SK-N-SH (cell line): ENCODE measurements at regions not wholly inside any gene's neighbourhood (a gene's known extent, or its start where the extent isn't known, plus 50 kb on each side); places are given as distances from the start of the nearest gene placed in this dataset.

Experiments used
- CTCF ChIA-PET: fragments of 300-600, 350-600 bp; formaldehyde crosslinking; extraction: SDS; loops from one replicate; lab custom pipeline; 2021; lab: Yijun Ruan, JAX
- POLR2A ChIA-PET: fragments of 350-600 bp; sonication (Branson Sonifier 250); formaldehyde crosslinking; extraction: SDS; loops from one replicate; lab custom pipeline; 2020; ENCODE audit warnings: antibody characterized with exemption, inconsistent platforms; lab: Yijun Ruan, JAX
- DNase-seq: peaks from one replicate; pipeline ENCODE4 v3.0.0; 2012
- H2AFZ ChIP-seq: fragments of 200-600 bp; sonication (generic); 2 replicates; pipeline ENCODE4 v1.8.1; 2016; ENCODE audit warnings: antibody characterized with exemption, mild to moderate bottlenecking, low read depth
- H3F3A ChIP-seq: fragments of 200-600 bp; sonication (generic); replicated peaks from 2 replicates; pipeline ENCODE3; 2016; ENCODE audit warnings: antibody characterized with exemption, mild to moderate bottlenecking; ENCODE audit not compliant: insufficient read depth
- H3K27ac ChIP-seq, 2 experiments: fragments of 200-500 bp in 1 of 2; fragments of 200-600 bp in 1 of 2; sonication (Bioruptor generic) in 1 of 2; sonication (generic), shearing (Covaris generic) in 1 of 2; 2 replicates each; pipeline versions ENCODE4 v1.5.1 to v1.6.1; 2014 to 2016; ENCODE audit warnings: low read depth in 2 of 2, inconsistent platforms in 1 of 2, low read length in 1 of 2, mild to moderate bottlenecking in 1 of 2, mixed read lengths in 1 of 2
- H3K27me3 ChIP-seq: fragments of 200-600 bp; sonication (generic), shearing (Covaris generic); 2 replicates; pipeline ENCODE4 v1.6.1; 2016; ENCODE audit warnings: mixed run types; ENCODE audit not compliant: insufficient read depth
- H3K36me3 ChIP-seq, 2 experiments: fragments of 200-500 bp in 1 of 2; fragments of 200-600 bp in 1 of 2; sonication (Bioruptor generic) in 1 of 2; sonication (generic) in 1 of 2; replicated peaks in 1 of 2; 2 replicates each; pipeline versions ENCODE3 to v1.5.1; 2014 to 2016; ENCODE audit warnings: low read length in 1 of 2, mild to moderate bottlenecking in 1 of 2; ENCODE audit not compliant: insufficient read depth in 2 of 2, control insufficient read depth in 1 of 2
- H3K4me1 ChIP-seq, 2 experiments: fragments of 200-500 bp in 1 of 2; fragments of 200-600 bp in 1 of 2; sonication (Bioruptor generic) in 1 of 2; sonication (generic), shearing (Covaris generic) in 1 of 2; 2 replicates each; pipeline versions ENCODE4 v1.5.1 to v1.6.1; 2014 to 2016; ENCODE audit warnings: low read depth in 1 of 2, low read length in 1 of 2, mixed run types in 1 of 2; ENCODE audit not compliant: insufficient read depth in 2 of 2, control insufficient read depth in 1 of 2
- H3K4me2 ChIP-seq: fragments of 200-600 bp; sonication (generic), shearing (Covaris generic); 2 replicates; pipeline ENCODE4 v1.6.1; 2017; ENCODE audit warnings: mixed run types
- H3K4me3 ChIP-seq, 2 experiments: fragments of 200-500 bp in 1 of 2; fragments of 200-600 bp in 1 of 2; sonication (Bioruptor generic) in 1 of 2; sonication (generic), shearing (Covaris generic) in 1 of 2; 2 replicates each; pipeline versions ENCODE4 v1.5.1 to v1.8.1; 2014 to 2016; ENCODE audit warnings: low read depth in 2 of 2, inconsistent platforms in 1 of 2, low read length in 1 of 2, mild to moderate bottlenecking in 1 of 2, mixed read lengths in 1 of 2, moderate library complexity in 1 of 2
- H3K79me2 ChIP-seq: fragments of 200-600 bp; sonication (generic); 2 replicates; pipeline ENCODE4 v1.8.1; 2017; ENCODE audit warnings: mild to moderate bottlenecking; ENCODE audit not compliant: insufficient read depth
- H3K9ac ChIP-seq: fragments of 200-600 bp; sonication (generic); 2 replicates; pipeline ENCODE4 v1.6.1; 2017; ENCODE audit warnings: mixed run types
- H3K9me2 ChIP-seq: fragments of 200-600 bp; sonication (generic); 2 replicates; pipeline ENCODE4 v1.6.1; 2017; ENCODE audit warnings: mixed run types
- H3K9me3 ChIP-seq: fragments of 200-600 bp; sonication (generic); 2 replicates; pipeline ENCODE4 v1.6.1; 2017; ENCODE audit warnings: mixed run types, mild to moderate bottlenecking, moderate library complexity
- H4K20me1 ChIP-seq: fragments of 200-600 bp; sonication (generic); 2 replicates; pipeline ENCODE4 v1.6.1; 2017; ENCODE audit warnings: mild to moderate bottlenecking, mixed run types; ENCODE audit not compliant: insufficient read depth
- CHD2 ChIP-seq: fragments of 150-350 bp; IDR thresholded peaks from 2 replicates; pipeline ENCODE4 v1.6.1; 2018; ENCODE audit warnings: low read length; ENCODE audit not compliant: partially characterized antibody
- MEF2A ChIP-seq: IDR thresholded peaks from 2 replicates; pipeline ENCODE4 v1.4.0; 2012; ENCODE audit warnings: low read depth, borderline replicate concordance
- MXI1 ChIP-seq: IDR thresholded peaks from 2 replicates; pipeline ENCODE4 v1.6.1; 2012; ENCODE audit warnings: mild to moderate bottlenecking, low read depth, low read length, improper control_type of control experiment
- POLR2AphosphoS5 ChIP-seq: IDR thresholded peaks from 2 replicates; pipeline ENCODE4 v1.6.1; 2012; ENCODE audit warnings: low read depth, low read length
- RAD21 ChIP-seq: IDR thresholded peaks from 2 replicates; pipeline ENCODE4 v1.6.1; 2012; ENCODE audit warnings: mild to moderate bottlenecking, low read length
- RFX5 ChIP-seq: IDR thresholded peaks from 2 replicates; pipeline ENCODE4 v1.6.1; 2012; ENCODE audit warnings: mild to moderate bottlenecking, improper control_type of control experiment, low read length
- TAF1 ChIP-seq: IDR thresholded peaks from 2 replicates; pipeline ENCODE4 v1.6.1; 2012; ENCODE audit warnings: low read depth, mild to moderate bottlenecking, low read length, moderate library complexity, borderline replicate concordance
- TCF12 ChIP-seq: IDR thresholded peaks from 2 replicates; pipeline ENCODE4 v1.4.0; 2012
- USF1 ChIP-seq: IDR thresholded peaks from 2 replicates; pipeline ENCODE4 v1.4.0; 2012; ENCODE audit warnings: low read depth, borderline replicate concordance
- WGBS: methylation state at CpG from one replicate; pipeline ENCODE4 v1.1.6; 2017; ENCODE audit warnings: low lambda C conversion rate; 5-methylcytosine and 5-hydroxymethylcytosine counted together
- TF ChIP-seq, protein P1 (sequence below): IDR thresholded peaks from 2 replicates; pipeline ENCODE4 v1.4.0; 2012; ENCODE audit warnings: low read depth, borderline replicate concordance
- TF ChIP-seq, protein P2 (sequence below): fragments of 150-350 bp; IDR thresholded peaks from 2 replicates; pipeline ENCODE4 v1.6.1; 2017; ENCODE audit warnings: antibody characterized with exemption, low read length, low read depth, borderline replicate concordance
- TF ChIP-seq, protein P3 (sequence below): IDR thresholded peaks from 2 replicates; pipeline ENCODE4 v1.4.0; 2012; ENCODE audit warnings: low read depth
- TF ChIP-seq, protein P4 (sequence below): IDR thresholded peaks from 2 replicates; pipeline ENCODE4 v1.6.1; 2012; ENCODE audit warnings: mild to moderate bottlenecking, low read depth, low read length, moderate library complexity

DNA sequence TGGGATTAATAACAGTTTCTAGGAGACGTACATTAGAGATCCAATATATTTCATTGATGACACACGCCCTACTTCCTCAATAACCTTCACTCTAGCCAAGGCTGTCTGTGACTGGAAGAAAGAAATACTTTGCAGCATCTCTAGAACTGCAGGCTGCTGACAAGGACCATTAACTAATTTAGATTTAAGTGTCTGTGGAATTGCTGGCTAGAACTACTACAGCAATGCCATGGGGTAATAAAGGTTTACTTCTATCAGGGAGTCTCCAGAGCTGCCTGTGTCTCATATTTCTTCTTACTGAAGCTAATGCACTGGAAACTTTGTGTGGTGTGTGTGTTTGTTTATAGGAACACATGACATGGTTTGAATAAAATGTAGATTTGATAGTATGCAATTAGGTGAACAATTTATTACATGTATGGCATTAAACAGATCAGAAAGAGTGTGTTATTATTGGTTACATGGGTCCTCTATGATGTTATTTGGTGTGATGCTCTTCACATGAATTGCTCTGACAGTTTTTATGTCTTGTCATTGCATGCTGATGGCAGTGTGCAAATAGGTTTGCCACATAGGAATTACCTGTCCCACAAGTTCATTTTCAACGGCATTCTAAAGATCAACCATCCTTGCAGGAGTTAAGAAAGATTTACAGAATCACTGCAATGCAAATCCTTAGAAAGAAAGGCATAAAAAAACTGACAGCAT, 916.2 kb upstream of the CADM2 start (continued):
- TF ChIP-seq, protein P1, sequence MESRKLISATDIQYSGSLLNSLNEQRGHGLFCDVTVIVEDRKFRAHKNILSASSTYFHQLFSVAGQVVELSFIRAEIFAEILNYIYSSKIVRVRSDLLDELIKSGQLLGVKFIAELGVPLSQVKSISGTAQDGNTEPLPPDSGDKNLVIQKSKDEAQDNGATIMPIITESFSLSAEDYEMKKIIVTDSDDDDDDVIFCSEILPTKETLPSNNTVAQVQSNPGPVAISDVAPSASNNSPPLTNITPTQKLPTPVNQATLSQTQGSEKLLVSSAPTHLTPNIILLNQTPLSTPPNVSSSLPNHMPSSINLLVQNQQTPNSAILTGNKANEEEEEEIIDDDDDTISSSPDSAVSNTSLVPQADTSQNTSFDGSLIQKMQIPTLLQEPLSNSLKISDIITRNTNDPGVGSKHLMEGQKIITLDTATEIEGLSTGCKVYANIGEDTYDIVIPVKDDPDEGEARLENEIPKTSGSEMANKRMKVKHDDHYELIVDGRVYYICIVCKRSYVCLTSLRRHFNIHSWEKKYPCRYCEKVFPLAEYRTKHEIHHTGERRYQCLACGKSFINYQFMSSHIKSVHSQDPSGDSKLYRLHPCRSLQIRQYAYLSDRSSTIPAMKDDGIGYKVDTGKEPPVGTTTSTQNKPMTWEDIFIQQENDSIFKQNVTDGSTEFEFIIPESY, result no peak
- TF ChIP-seq, all 33 proteins: peak for 0

GRCh38 chr3:84066915-84067314, 891.9 kb upstream of the CADM2 start:
- Histone ChIP-seq H3K9me3 (no peaks in the 10 kb centered on the region), H3K9ac (no peak overlapping the region), H3K36me3 (no peaks in the 10 kb centered on the region), H3K4me1 (no peaks in the 10 kb centered on the region), H3K79me2 (no peaks in the 10 kb centered on the region), H3K9me2 (peaks cover 3% of the 10 kb centered on the region; the same call in 1 of the 2 replicates), H3K27ac (no peak overlapping the region), H2AFZ (no peak overlapping the region), H3F3A (no peaks in the 10 kb centered on the region), H3K27me3 (no peaks in the 10 kb centered on the region; the same call in 1 of the 2 replicates), H4K20me1 (no peaks in the 10 kb centered on the region), H3K4me2 (no peak overlapping the region), H3K4me3 (no peak overlapping the region)
- CTCF ChIA-PET, result interaction anchor here (0.9 kb wide), 1 partner anchor 11 kb away, joined by 3 read pairs; no protein-coding TSS in a partner anchor
- POLR2A ChIA-PET, result no interaction called here
- no peak for DNase-seq
- WGBS, result 14% methylated on average over 1 of the region's 1 CpG
- TF ChIP-seq RFX5 (no peak), TAF1 (no peak), USF1 (no peak), RAD21 (no peak)
- TF ChIP-seq, protein P1, result no peak
- TF ChIP-seq, protein P2, sequence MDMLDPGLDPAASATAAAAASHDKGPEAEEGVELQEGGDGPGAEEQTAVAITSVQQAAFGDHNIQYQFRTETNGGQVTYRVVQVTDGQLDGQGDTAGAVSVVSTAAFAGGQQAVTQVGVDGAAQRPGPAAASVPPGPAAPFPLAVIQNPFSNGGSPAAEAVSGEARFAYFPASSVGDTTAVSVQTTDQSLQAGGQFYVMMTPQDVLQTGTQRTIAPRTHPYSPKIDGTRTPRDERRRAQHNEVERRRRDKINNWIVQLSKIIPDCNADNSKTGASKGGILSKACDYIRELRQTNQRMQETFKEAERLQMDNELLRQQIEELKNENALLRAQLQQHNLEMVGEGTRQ, result no peak

GRCh38 chr3:84073664-84074063, 885.1 kb upstream of the CADM2 start:
- H3K4me2 ChIP-seq, result no peak overlapping the region
- WGBS, result 4% methylated on average over 4 of the region's 4 CpGs
- H3K27ac ChIP-seq, result no peak overlapping the region
- H3K9ac ChIP-seq, result no peak overlapping the region
- no peak overlapping the region for H2AFZ ChIP-seq
- no peaks in the 10 kb centered on the region for H3K36me3 ChIP-seq
- no peak for DNase-seq
- ChIA-PET POLR2A (no interaction called here), CTCF (no interaction called here)
- H3K4me3 ChIP-seq, result no peak overlapping the region
- no peaks in the 10 kb centered on the region for H3K9me3 ChIP-seq
- H3F3A ChIP-seq, result no peaks in the 10 kb centered on the region
- no peaks in the 10 kb centered on the region; the same call in 1 of the 2 replicates for H3K27me3 ChIP-seq
- H3K4me1 ChIP-seq, result no peaks in the 10 kb centered on the region
- H4K20me1 ChIP-seq, result no peaks in the 10 kb centered on the region
- H3K79me2 ChIP-seq, result no peaks in the 10 kb centered on the region
- no peaks in the 10 kb centered on the region for H3K9me2 ChIP-seq
- TF ChIP-seq, protein P3, sequence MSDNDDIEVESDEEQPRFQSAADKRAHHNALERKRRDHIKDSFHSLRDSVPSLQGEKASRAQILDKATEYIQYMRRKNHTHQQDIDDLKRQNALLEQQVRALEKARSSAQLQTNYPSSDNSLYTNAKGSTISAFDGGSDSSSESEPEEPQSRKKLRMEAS, result no peak
- TF ChIP-seq MEF2A (no peak), POLR2AphosphoS5 (no peak), MXI1 (no peak), CHD2 (no peak), TCF12 (no peak)
- TF ChIP-seq, protein P4, sequence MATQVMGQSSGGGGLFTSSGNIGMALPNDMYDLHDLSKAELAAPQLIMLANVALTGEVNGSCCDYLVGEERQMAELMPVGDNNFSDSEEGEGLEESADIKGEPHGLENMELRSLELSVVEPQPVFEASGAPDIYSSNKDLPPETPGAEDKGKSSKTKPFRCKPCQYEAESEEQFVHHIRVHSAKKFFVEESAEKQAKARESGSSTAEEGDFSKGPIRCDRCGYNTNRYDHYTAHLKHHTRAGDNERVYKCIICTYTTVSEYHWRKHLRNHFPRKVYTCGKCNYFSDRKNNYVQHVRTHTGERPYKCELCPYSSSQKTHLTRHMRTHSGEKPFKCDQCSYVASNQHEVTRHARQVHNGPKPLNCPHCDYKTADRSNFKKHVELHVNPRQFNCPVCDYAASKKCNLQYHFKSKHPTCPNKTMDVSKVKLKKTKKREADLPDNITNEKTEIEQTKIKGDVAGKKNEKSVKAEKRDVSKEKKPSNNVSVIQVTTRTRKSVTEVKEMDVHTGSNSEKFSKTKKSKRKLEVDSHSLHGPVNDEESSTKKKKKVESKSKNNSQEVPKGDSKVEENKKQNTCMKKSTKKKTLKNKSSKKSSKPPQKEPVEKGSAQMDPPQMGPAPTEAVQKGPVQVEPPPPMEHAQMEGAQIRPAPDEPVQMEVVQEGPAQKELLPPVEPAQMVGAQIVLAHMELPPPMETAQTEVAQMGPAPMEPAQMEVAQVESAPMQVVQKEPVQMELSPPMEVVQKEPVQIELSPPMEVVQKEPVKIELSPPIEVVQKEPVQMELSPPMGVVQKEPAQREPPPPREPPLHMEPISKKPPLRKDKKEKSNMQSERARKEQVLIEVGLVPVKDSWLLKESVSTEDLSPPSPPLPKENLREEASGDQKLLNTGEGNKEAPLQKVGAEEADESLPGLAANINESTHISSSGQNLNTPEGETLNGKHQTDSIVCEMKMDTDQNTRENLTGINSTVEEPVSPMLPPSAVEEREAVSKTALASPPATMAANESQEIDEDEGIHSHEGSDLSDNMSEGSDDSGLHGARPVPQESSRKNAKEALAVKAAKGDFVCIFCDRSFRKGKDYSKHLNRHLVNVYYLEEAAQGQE, result no peak
